HCT116 (cell line): ENCODE measurements at regions not wholly inside any gene's neighbourhood (a gene's known extent, or its start where the extent isn't known, plus 50 kb on each side); places are given as distances from the start of the nearest gene placed in this dataset.

Experiments
- ATAC-seq: fragments of 200-7000 bp; cut with Tn5 transposase; 2 replicates; pipeline ENCODE4 v1.9.1; 2020; ENCODE audit warnings: mild to moderate bottlenecking, moderate library complexity
- BruUV-seq: library from RNA; stranded (reverse); fragments of 400-500 nt; replicated peaks from 2 replicates; lab custom pipeline; 2021; lab: Mats Ljungman, UMichigan
- CTCF ChIA-PET: fragments of 300-600 bp; sonication (Branson Sonifier 250); formaldehyde crosslinking; loops from one replicate; lab custom pipeline; 2021; ENCODE audit warnings: antibody characterized with exemption; lab: Charles Lee
- POLR2A ChIA-PET: fragments of 300-600, 350-600 bp; sonication (Branson Sonifier 250); formaldehyde crosslinking; loops from one replicate; lab custom pipeline; 2021; ENCODE audit warnings: antibody characterized with exemption; lab: Charles Lee
- RAD21 ChIA-PET, 2 experiments: fragments of 300-600 bp; sonication (Branson Sonifier 250); formaldehyde crosslinking; loops; one replicate each; lab custom pipeline; 2023; ENCODE audit warnings: low total read pairs in 2 of 2; ENCODE audit not compliant: uncharacterized antibody in 2 of 2, unreplicated experiment in 2 of 2, low non-redundant PET in 1 of 2; lab: Charles Lee
- DNase-seq: peaks from one replicate; pipeline ENCODE4 v3.0.0-alpha.2; 2010; ENCODE audit warnings: low read depth, low spot score
- H2AFZ ChIP-seq: fragments of 200-600 bp; shearing (Covaris generic), sonication (generic); 2 replicates; pipeline ENCODE4 v1.6.1; 2017; ENCODE audit warnings: low read depth, mixed run types, mixed read lengths, antibody characterized with exemption, low read length; ENCODE audit not compliant: poor library complexity, severe bottlenecking
- H3K27ac ChIP-seq: 2 replicates; pipeline ENCODE4 v1.5.1; 2012; ENCODE audit warnings: low read depth, low read length
- H3K27me3 ChIP-seq: fragments of 200-600 bp; sonication (generic); 2 replicates; pipeline ENCODE4 v1.6.1; 2016; ENCODE audit warnings: mixed run types, low read length, mixed read lengths; ENCODE audit not compliant: insufficient read depth
- H3K36me3 ChIP-seq, 2 experiments: fragments of 200-500 bp in 1 of 2; fragments of 200-600 bp in 1 of 2; sonication (Bioruptor generic) in 1 of 2; sonication (generic) in 1 of 2; 2 replicates each; pipeline versions ENCODE4 v1.5.1 to v1.6.1; 2014 to 2016; ENCODE audit warnings: low read length in 2 of 2, inconsistent platforms in 1 of 2, mixed read lengths in 1 of 2, mixed run types in 1 of 2; ENCODE audit not compliant: insufficient read depth in 2 of 2, control insufficient read depth in 1 of 2
- H3K4me1 ChIP-seq, 2 experiments: fragments of 200-600 bp in 1 of 2; sonication (generic) in 1 of 2; 2 replicates each; pipeline versions ENCODE4 v1.5.1 to v1.6.1; 2012 to 2017; ENCODE audit warnings: low read length in 2 of 2, inconsistent platforms in 1 of 2, mild to moderate bottlenecking in 1 of 2, mixed read lengths in 1 of 2, mixed run types in 1 of 2, moderate library complexity in 1 of 2; ENCODE audit not compliant: insufficient read depth in 2 of 2, control insufficient read depth in 1 of 2
- H3K4me2 ChIP-seq: fragments of 200-600 bp; sonication (generic); 2 replicates; pipeline ENCODE4 v1.6.1; 2017; ENCODE audit warnings: mixed run types, low read length, mixed read lengths
- H3K4me3 ChIP-seq, 2 experiments: fragments of 200-600 bp in 1 of 2; sonication (generic) in 1 of 2; replicated peaks in 1 of 2; 2 replicates each; pipeline ENCODE4 v1.5.1; 2011 to 2016; ENCODE audit warnings: low read length in 2 of 2, control low read depth in 1 of 2, low read depth in 1 of 2, mild to moderate bottlenecking in 1 of 2, mixed read lengths in 1 of 2, mixed run types in 1 of 2
- H3K79me2 ChIP-seq: fragments of 200-600 bp; sonication (generic); 2 replicates; pipeline ENCODE4 v1.6.1; 2017; ENCODE audit warnings: mild to moderate bottlenecking, mixed run types, low read length, moderate library complexity, mixed read lengths; ENCODE audit not compliant: insufficient read depth
- H3K9ac ChIP-seq: fragments of 200-600 bp; sonication (generic); 2 replicates; pipeline ENCODE4 v1.6.1; 2016; ENCODE audit warnings: low read length, mixed read lengths
- H3K9me2 ChIP-seq: fragments of 200-600 bp; sonication (generic), shearing (Covaris generic); 2 replicates; pipeline ENCODE4 v1.6.1; 2017; ENCODE audit warnings: mixed run types, mild to moderate bottlenecking, moderate library complexity; ENCODE audit not compliant: insufficient read depth
- H3K9me3 ChIP-seq, 2 experiments: fragments of 200-500 bp in 1 of 2; fragments of 200-600 bp in 1 of 2; sonication (Bioruptor generic) in 1 of 2; sonication (generic) in 1 of 2; 2 replicates each; pipeline ENCODE4 v1.6.1; 2014 to 2017; ENCODE audit warnings: low read length in 2 of 2, mixed read lengths in 2 of 2, inconsistent platforms in 1 of 2, low read depth in 1 of 2, mild to moderate bottlenecking in 1 of 2, mixed run types in 1 of 2, moderate library complexity in 1 of 2; ENCODE audit not compliant: control insufficient read depth in 1 of 2, insufficient read depth in 1 of 2
- H4K20me1 ChIP-seq: fragments of 200-600 bp; sonication (generic), shearing (Covaris generic); 2 replicates; pipeline ENCODE4 v1.6.1; 2017; ENCODE audit warnings: mixed run types, mild to moderate bottlenecking, moderate library complexity; ENCODE audit not compliant: insufficient read depth
- CBX3 ChIP-seq: IDR thresholded peaks from 2 replicates; pipeline ENCODE4 v1.6.1; 2012; ENCODE audit warnings: low read depth
- CEBPB ChIP-seq: IDR thresholded peaks from 2 replicates; pipeline ENCODE4 v1.6.1; 2012; ENCODE audit warnings: low read depth
- EGR1 ChIP-seq: IDR thresholded peaks from 2 replicates; pipeline ENCODE4 v1.6.1; 2012; ENCODE audit warnings: low read depth
- EZH2 ChIP-seq: fragments of 200-600 bp; sonication (generic); IDR thresholded peaks from 2 replicates; pipeline ENCODE4 v1.6.1; 2017; ENCODE audit warnings: antibody characterized with exemption, mixed run types
- EZH2phosphoT487 ChIP-seq: fragments of 200-600 bp; IDR thresholded peaks from 2 replicates; pipeline ENCODE4 v1.6.1; 2018; ENCODE audit warnings: antibody characterized with exemption, borderline replicate concordance
- FOSL1 ChIP-seq: IDR thresholded peaks from 2 replicates; pipeline ENCODE4 v1.6.1; 2012; ENCODE audit warnings: low read depth
- POLR2A ChIP-seq: IDR thresholded peaks from 2 replicates; pipeline ENCODE4 v1.7.0; 2011; ENCODE audit warnings: borderline replicate concordance; ENCODE audit not compliant: insufficient read depth, insufficient read length; ENCODE audit errors: extremely low read depth
- RAD21 ChIP-seq: IDR thresholded peaks from 2 replicates; pipeline ENCODE4 v1.6.1; 2012; ENCODE audit warnings: low read depth, mild to moderate bottlenecking
- SIN3A ChIP-seq: IDR thresholded peaks from 2 replicates; pipeline ENCODE4 v1.6.1; 2012; ENCODE audit warnings: low read depth
- YY1 ChIP-seq: IDR thresholded peaks from 2 replicates; pipeline ENCODE4 v1.6.1; 2011; ENCODE audit warnings: low read length, low read depth, moderate library complexity, mild to moderate bottlenecking; ENCODE audit not compliant: insufficient replicate concordance; ENCODE audit errors: extremely low read depth
- intact Hi-C: fragments of 100-400 bp; cut with micrococcal nuclease; formaldehyde crosslinking; loops from 2 replicates; pipeline ENCODE4 v1.10.0; 2022
- TF ChIP-seq, protein P1 (sequence below), 3 experiments: fragments of 200-600 bp in 1 of 3; sonication (generic) in 1 of 3; IDR thresholded peaks in 2 of 3; conservative IDR thresholded peaks in 1 of 3; 2 replicates each; pipeline ENCODE4 v1.5.1; 2012 to 2017; ENCODE audit warnings: low read depth in 2 of 3, low read length in 2 of 3, antibody characterized with exemption in 1 of 3, borderline replicate concordance in 1 of 3, control low read depth in 1 of 3, mild to moderate bottlenecking in 1 of 3, mixed read lengths in 1 of 3, mixed run types in 1 of 3, moderate library complexity in 1 of 3; ENCODE audit not compliant: insufficient read depth in 1 of 3
- TF ChIP-seq, protein P2 (sequence below): IDR thresholded peaks from 2 replicates; pipeline ENCODE4 v1.6.1; 2012
- TF ChIP-seq, protein P3 (sequence below): IDR thresholded peaks from 2 replicates; pipeline ENCODE4 v1.6.1; 2012

DNA sequence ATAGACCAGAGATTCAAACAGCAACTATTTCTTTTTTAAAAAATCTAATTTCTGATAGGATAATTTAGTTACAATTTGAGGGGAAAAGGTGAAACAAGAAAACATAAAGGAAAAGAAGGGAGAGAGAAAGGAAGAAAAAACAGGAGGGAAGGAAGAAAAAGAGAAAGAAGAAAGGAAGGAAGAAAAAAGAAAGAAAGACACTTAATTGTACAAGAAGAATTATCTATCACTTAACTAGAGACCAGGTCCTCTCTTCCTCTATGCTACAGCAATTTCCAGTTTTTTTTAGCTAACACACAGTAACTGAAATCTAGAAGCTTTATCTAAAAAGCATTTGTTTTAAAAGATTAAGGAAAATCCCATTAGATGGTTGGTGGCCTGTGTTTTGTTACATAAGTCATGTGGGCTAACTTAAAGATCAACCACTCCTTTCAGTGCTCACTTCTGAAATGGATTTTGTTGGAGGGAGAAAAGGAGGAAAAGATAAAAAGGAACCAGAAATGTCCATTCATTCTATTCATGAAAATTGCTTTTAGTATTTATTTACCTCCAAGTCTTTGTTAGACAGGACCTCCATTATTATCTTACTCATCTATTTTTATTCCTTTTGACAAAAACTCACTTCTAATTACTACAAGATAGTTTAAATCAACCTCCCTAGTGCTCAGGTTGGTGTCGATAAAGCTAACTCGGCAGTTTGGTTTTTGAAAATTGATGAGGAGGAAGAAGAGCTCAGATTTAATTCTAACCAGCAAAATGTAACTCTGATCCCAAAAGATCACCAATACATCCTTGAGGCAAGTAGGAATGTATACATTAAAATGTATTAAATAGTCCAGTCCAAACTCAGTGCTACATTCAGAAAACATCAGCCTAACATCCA, 251.5 kb upstream of the FN1 start:
- RAD21 ChIA-PET: no interaction called here
- ATAC-seq: no peak

More for the DNA sequence above, 251.5 kb upstream of the FN1 start:
- Histone ChIP-seq H3K79me2 (no peaks in the 10 kb centered on the region), H3K27me3 (no peaks in the 10 kb centered on the region), H3K4me2 (no peak overlapping the region), H3K4me1 (no peaks in the 10 kb centered on the region), H3K9ac (no peak overlapping the region), H3K4me3 (no peak overlapping the region)
- ChIA-PET POLR2A (no interaction called here), CTCF (no interaction called here)
- no peak for DNase-seq
- TF ChIP-seq, protein P1, sequence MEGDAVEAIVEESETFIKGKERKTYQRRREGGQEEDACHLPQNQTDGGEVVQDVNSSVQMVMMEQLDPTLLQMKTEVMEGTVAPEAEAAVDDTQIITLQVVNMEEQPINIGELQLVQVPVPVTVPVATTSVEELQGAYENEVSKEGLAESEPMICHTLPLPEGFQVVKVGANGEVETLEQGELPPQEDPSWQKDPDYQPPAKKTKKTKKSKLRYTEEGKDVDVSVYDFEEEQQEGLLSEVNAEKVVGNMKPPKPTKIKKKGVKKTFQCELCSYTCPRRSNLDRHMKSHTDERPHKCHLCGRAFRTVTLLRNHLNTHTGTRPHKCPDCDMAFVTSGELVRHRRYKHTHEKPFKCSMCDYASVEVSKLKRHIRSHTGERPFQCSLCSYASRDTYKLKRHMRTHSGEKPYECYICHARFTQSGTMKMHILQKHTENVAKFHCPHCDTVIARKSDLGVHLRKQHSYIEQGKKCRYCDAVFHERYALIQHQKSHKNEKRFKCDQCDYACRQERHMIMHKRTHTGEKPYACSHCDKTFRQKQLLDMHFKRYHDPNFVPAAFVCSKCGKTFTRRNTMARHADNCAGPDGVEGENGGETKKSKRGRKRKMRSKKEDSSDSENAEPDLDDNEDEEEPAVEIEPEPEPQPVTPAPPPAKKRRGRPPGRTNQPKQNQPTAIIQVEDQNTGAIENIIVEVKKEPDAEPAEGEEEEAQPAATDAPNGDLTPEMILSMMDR (IDR thresholded peaks at IDR 0.05 in 2 of 3, conservative IDR thresholded peaks at IDR 0.05 in 1 of 3; ENCODE audit: borderline replicate concordance in 1 of 3, insufficient read depth in 1 of 3, low read depth in 2 of 3, low read length in 2 of 3): no peak
- TF ChIP-seq EZH2: no peak
- TF ChIP-seq FOSL1: no peak
- TF ChIP-seq POLR2A: no peak
- TF ChIP-seq, protein P2, sequence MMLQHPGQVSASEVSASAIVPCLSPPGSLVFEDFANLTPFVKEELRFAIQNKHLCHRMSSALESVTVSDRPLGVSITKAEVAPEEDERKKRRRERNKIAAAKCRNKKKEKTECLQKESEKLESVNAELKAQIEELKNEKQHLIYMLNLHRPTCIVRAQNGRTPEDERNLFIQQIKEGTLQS: no peak
- no peak for TF ChIP-seq CBX3
- no peak for TF ChIP-seq YY1
- no peak for TF ChIP-seq SIN3A
- TF ChIP-seq EGR1: no peak
- no peak for TF ChIP-seq RAD21
- no peak for TF ChIP-seq CEBPB
- TF ChIP-seq, protein P3, sequence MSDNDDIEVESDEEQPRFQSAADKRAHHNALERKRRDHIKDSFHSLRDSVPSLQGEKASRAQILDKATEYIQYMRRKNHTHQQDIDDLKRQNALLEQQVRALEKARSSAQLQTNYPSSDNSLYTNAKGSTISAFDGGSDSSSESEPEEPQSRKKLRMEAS: no peak
- TF ChIP-seq EZH2phosphoT487: no peak
- TF ChIP-seq, all 23 proteins: peak for 0
- no peak overlapping the region for H3K27ac ChIP-seq
- no peaks in the 10 kb centered on the region for H4K20me1 ChIP-seq
- no peaks in the 10 kb centered on the region for H3K36me3 ChIP-seq
- no peak overlapping the region for H2AFZ ChIP-seq
- no peaks in the 10 kb centered on the region for H3K9me2 ChIP-seq
- intact Hi-C loops: no loop called here
- no peaks in the 10 kb centered on the region for H3K9me3 ChIP-seq
- no TSS peak for BruUV-seq
